Suprapubic skin (tissue), 4 donors: ENCODE measurements at regions not wholly inside any gene's neighbourhood (a gene's known extent, or its start where the extent isn't known, plus 50 kb on each side); places are given as distances from the start of the nearest gene placed in this dataset.

Experiments
- CTCF ChIP-seq, 2 donors: fragments of 200-600 bp in 1 of 2; fragments of 450-650 bp in 1 of 2; sonication (generic) in 1 of 2; IDR thresholded peaks; one replicate each; pipeline ENCODE4 v1.5.1; 2016 to 2019; ENCODE audit warnings: antibody characterized with exemption in 2 of 2, mild to moderate bottlenecking in 1 of 2, moderate library complexity in 1 of 2
- POLR2A ChIP-seq, 2 donors: fragments of 450-650 bp; IDR thresholded peaks; one replicate each; pipeline ENCODE4 v1.6.1; 2017; ENCODE audit warnings: antibody characterized with exemption in 2 of 2, mild to moderate bottlenecking in 2 of 2, moderate library complexity in 2 of 2
- POLR2AphosphoS5 ChIP-seq, 3 donors: sonication (generic); formaldehyde crosslinking; IDR thresholded peaks; one replicate each; pipeline ENCODE4 v1.6.1; 2017; ENCODE audit warnings: antibody characterized with exemption in 3 of 3

- no peak for TF ChIP-seq POLR2A (IDR thresholded peaks at IDR 0.05)
- no peak for TF ChIP-seq CTCF (IDR thresholded peaks at IDR 0.05)
- TF ChIP-seq POLR2AphosphoS5 (IDR thresholded peaks at IDR 0.05): no peak
Measured at GRCh38 chr4:107252571-107252970, 216.5 kb upstream of the DKK2 start.
